Keratinocyte (primary cell): ENCODE measurements at regions not wholly inside any gene's neighbourhood (a gene's known extent, or its start where the extent isn't known, plus 50 kb on each side); places are given as distances from the start of the nearest gene placed in this dataset.

Experiments
- DNase-seq: peaks from one replicate; pipeline ENCODE4 v3.0.0-alpha.2; 2011; ENCODE audit warnings: low read depth, missing footprints, low spot score
- FAIRE-seq: peaks from 2 replicates; lab custom pipeline; 2011; peaks lifted over from hg19 to GRCh38; lab: Jason Lieb, UNC
- H2AFZ ChIP-seq: 2 replicates; pipeline ENCODE4 v1.6.0; 2012; ENCODE audit warnings: low read length, control low read depth, inconsistent platforms; ENCODE audit not compliant: control insufficient read depth
- H3K27ac ChIP-seq: 2 replicates; pipeline ENCODE4 v1.5.1; 2011; ENCODE audit warnings: low read length; ENCODE audit not compliant: control insufficient read depth, insufficient read depth
- H3K27me3 ChIP-seq: 3 replicates; pipeline ENCODE4 v1.6.0; 2011; ENCODE audit warnings: low read length; ENCODE audit not compliant: control insufficient read depth, insufficient read depth; ENCODE audit errors: extremely low read depth
- H3K36me3 ChIP-seq, 2 experiments: 2 replicates in 1 of 2; 3 replicates in 1 of 2; pipeline ENCODE4 v1.5.1; 2011; ENCODE audit warnings: low read length in 2 of 2, mild to moderate bottlenecking in 1 of 2; ENCODE audit not compliant: control insufficient read depth in 2 of 2, insufficient read depth in 2 of 2; ENCODE audit errors: extremely low read depth in 1 of 2
- H3K4me1 ChIP-seq: 3 replicates; pipeline ENCODE4 v1.5.1; 2011; ENCODE audit warnings: low read length; ENCODE audit not compliant: control insufficient read depth, insufficient read depth; ENCODE audit errors: extremely low read depth
- H3K4me2 ChIP-seq: 3 replicates; pipeline ENCODE4 v1.6.0; 2011; ENCODE audit warnings: low read depth, low read length; ENCODE audit not compliant: control insufficient read depth, insufficient read depth; ENCODE audit errors: extremely low read depth
- H3K4me3 ChIP-seq, 3 experiments: fragments of 200-600 bp in 1 of 3; sonication (generic) in 1 of 3; 2 replicates in 2 of 3; 3 replicates in 1 of 3; pipeline ENCODE4 v1.5.1; 2011 to 2016; ENCODE audit warnings: low read length in 3 of 3, mild to moderate bottlenecking in 3 of 3, control low read depth in 2 of 3, inconsistent platforms in 1 of 3, low read depth in 1 of 3, mixed read lengths in 1 of 3, mixed run types in 1 of 3, moderate library complexity in 1 of 3; ENCODE audit not compliant: control insufficient read depth in 2 of 3, insufficient read depth in 2 of 3; ENCODE audit errors: extremely low read depth in 1 of 3
- H3K79me2 ChIP-seq: 2 replicates; pipeline ENCODE4 v1.6.0; 2012; ENCODE audit warnings: low read length; ENCODE audit not compliant: control insufficient read depth, insufficient read depth
- H3K9ac ChIP-seq: 3 replicates; pipeline ENCODE4 v1.6.0; 2011; ENCODE audit warnings: low read length; ENCODE audit not compliant: control insufficient read depth, insufficient read depth; ENCODE audit errors: extremely low read depth
- H3K9me1 ChIP-seq: 3 replicates; pipeline ENCODE4 v1.6.0; 2011; ENCODE audit warnings: low read length; ENCODE audit not compliant: control insufficient read depth, insufficient read depth; ENCODE audit errors: extremely low read depth
- H3K9me3 ChIP-seq: 2 replicates; pipeline ENCODE4 v1.5.1; 2012; ENCODE audit warnings: low read depth, low read length; ENCODE audit not compliant: control insufficient read depth
- H4K20me1 ChIP-seq: 3 replicates; pipeline ENCODE4 v1.6.0; 2011; ENCODE audit warnings: low read length; ENCODE audit not compliant: control insufficient read depth, insufficient read depth; ENCODE audit errors: extremely low read depth
- EZH2 ChIP-seq: IDR thresholded peaks from one replicate; pipeline ENCODE4 v1.6.1; 2012; ENCODE audit warnings: inconsistent platforms, mild to moderate bottlenecking, low read length, moderate library complexity
- dilution Hi-C: fragments of 300-500 bp; cut with MboI; formaldehyde crosslinking; loops from one replicate; pipeline ENCODE4 v1.7.0; 2020; ENCODE audit warnings: low sequenced_read_pairs; ENCODE audit not compliant: extremely low pct_ligation_motif_present
- TF ChIP-seq, protein P1 (sequence below), 3 experiments: IDR thresholded peaks in 1 of 3; conservative IDR thresholded peaks in 1 of 3; optimal IDR thresholded peaks in 1 of 3; 2 replicates in 2 of 3; 3 replicates in 1 of 3; pipeline versions ENCODE3 to v1.5.1; 2011; ENCODE audit warnings: low read length in 3 of 3, mild to moderate bottlenecking in 3 of 3, moderate library complexity in 2 of 3, control low read depth in 1 of 3, inconsistent platforms in 1 of 3; ENCODE audit not compliant: insufficient read depth in 2 of 3; ENCODE audit errors: extremely low read depth in 1 of 3

DNA sequence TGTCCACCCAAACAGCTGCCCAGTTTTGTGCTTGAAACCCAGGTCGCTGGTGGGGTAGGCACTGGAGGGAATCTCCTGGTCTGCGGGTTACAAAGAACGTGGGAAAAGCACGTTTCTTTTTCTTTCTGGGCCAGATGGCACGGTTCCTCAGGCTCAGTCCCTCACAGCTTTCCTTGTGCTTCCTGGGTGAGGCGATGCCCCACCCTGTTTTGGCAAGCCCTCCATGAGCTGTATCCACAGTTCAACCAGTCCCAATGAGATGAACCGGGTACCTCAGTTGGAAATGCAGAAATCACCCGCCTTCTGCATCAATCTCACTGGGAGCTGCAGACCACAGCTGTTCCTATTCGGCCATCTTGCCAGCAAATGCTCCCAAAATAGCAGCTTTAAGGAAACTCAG, 51.4 kb upstream of the TMTC2 start:
- H3K27ac ChIP-seq, result no peak overlapping the region
- no peaks in the 10 kb centered on the region for H3K9me3 ChIP-seq
- FAIRE-seq, result no peak
- TF ChIP-seq EZH2, result no peak
- TF ChIP-seq, protein P1, sequence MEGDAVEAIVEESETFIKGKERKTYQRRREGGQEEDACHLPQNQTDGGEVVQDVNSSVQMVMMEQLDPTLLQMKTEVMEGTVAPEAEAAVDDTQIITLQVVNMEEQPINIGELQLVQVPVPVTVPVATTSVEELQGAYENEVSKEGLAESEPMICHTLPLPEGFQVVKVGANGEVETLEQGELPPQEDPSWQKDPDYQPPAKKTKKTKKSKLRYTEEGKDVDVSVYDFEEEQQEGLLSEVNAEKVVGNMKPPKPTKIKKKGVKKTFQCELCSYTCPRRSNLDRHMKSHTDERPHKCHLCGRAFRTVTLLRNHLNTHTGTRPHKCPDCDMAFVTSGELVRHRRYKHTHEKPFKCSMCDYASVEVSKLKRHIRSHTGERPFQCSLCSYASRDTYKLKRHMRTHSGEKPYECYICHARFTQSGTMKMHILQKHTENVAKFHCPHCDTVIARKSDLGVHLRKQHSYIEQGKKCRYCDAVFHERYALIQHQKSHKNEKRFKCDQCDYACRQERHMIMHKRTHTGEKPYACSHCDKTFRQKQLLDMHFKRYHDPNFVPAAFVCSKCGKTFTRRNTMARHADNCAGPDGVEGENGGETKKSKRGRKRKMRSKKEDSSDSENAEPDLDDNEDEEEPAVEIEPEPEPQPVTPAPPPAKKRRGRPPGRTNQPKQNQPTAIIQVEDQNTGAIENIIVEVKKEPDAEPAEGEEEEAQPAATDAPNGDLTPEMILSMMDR (optimal IDR thresholded peaks at IDR 0.05 in 1 of 3, IDR thresholded peaks at IDR 0.05 in 1 of 3, conservative IDR thresholded peaks at IDR 0.05 in 1 of 3; ENCODE audit: extremely low read depth in 1 of 3, insufficient read depth in 2 of 3, low read length in 3 of 3), result no peak
- H3K4me3 ChIP-seq, result no peak overlapping the region
- H3K36me3 ChIP-seq, result no peaks in the 10 kb centered on the region
- H3K27me3 ChIP-seq, result no peaks in the 10 kb centered on the region
- H3K9ac ChIP-seq, result no peak overlapping the region
- no peaks in the 10 kb centered on the region for H3K9me1 ChIP-seq
- H3K4me2 ChIP-seq, result no peak overlapping the region
- H4K20me1 ChIP-seq, result no peaks in the 10 kb centered on the region
- H2AFZ ChIP-seq, result no peak overlapping the region
- no peak for DNase-seq
- no peaks in the 10 kb centered on the region for H3K4me1 ChIP-seq
- dilution Hi-C loops, result no loop called here
- no peaks in the 10 kb centered on the region for H3K79me2 ChIP-seq
